Common myeloid progenitor, CD34-positive (primary cell): ENCODE measurements at regions not wholly inside any gene's neighbourhood (a gene's known extent, or its start where the extent isn't known, plus 50 kb on each side); places are given as distances from the start of the nearest gene placed in this dataset.
A peak's percentile ranks its signal among the peaks of the same experiment; 100 is the strongest.
"Not testable (repeated sequence)": the region's sequence is repeated elsewhere in the genome, so short reads cannot be mapped to it uniquely, and the experiment has no call there.

Experiments used
- CTCF ChIA-PET: fragments of 350-600 bp; sonication (Branson Sonifier 250); formaldehyde crosslinking; loops from one replicate; lab custom pipeline; 2021; ENCODE audit warnings: antibody characterized with exemption; lab: Charles Lee
- POLR2A ChIA-PET: fragments of 350-600 bp; sonication (Branson Sonifier 250); formaldehyde crosslinking; loops from one replicate; lab custom pipeline; 2021; ENCODE audit warnings: antibody characterized with exemption; lab: Charles Lee
- DNase-seq, 3 donors: peaks; one replicate each; pipeline versions ENCODE4 v3.0.0 to v3.0.0-alpha.2; 2013
- H3K27ac ChIP-seq, 2 experiments: 1 replicate in 1 of 2; 2 replicates in 1 of 2; pipeline ENCODE4 v1.7.0; 2013; ENCODE audit warnings: inconsistent platforms in 2 of 2, low read length in 2 of 2, mild to moderate bottlenecking in 2 of 2, low read depth in 1 of 2, moderate library complexity in 1 of 2; ENCODE audit not compliant: severe bottlenecking in 2 of 2, insufficient read depth in 1 of 2, poor library complexity in 1 of 2
- H3K27me3 ChIP-seq, 5 experiments: replicated peaks in 2 of 5; 1 replicate in 3 of 5; 2 replicates in 2 of 5; pipeline versions ENCODE4 v1.6.1 to v1.7.0; 2013; ENCODE audit warnings: low read length in 4 of 5, mild to moderate bottlenecking in 2 of 5, moderate library complexity in 2 of 5, inconsistent platforms in 1 of 5; ENCODE audit not compliant: insufficient read depth in 5 of 5, control insufficient read depth in 4 of 5
- H3K36me3 ChIP-seq, 4 experiments: 1 replicate in 2 of 4; 2 replicates in 2 of 4; pipeline versions ENCODE4 v1.6.1 to v1.7.0; 2013; ENCODE audit warnings: low read length in 3 of 4, control low read depth in 1 of 4, mild to moderate bottlenecking in 1 of 4; ENCODE audit not compliant: control insufficient read depth in 4 of 4, insufficient read depth in 4 of 4
- H3K4me1 ChIP-seq, 4 experiments: 1 replicate in 3 of 4; 2 replicates in 1 of 4; pipeline versions ENCODE4 v1.6.1 to v1.7.1; 2013; ENCODE audit warnings: low read length in 3 of 4, mild to moderate bottlenecking in 3 of 4, control low read depth in 1 of 4, inconsistent platforms in 1 of 4, moderate library complexity in 1 of 4; ENCODE audit not compliant: control insufficient read depth in 4 of 4, insufficient read depth in 4 of 4; ENCODE audit errors: control extremely low read depth in 1 of 4
- H3K4me3 ChIP-seq, 7 experiments: 1 replicate in 4 of 7; 2 replicates in 3 of 7; pipeline versions ENCODE4 v1.5.1 to v1.7.0; 2013; ENCODE audit warnings: mild to moderate bottlenecking in 7 of 7, low read length in 6 of 7, moderate library complexity in 6 of 7, inconsistent platforms in 2 of 7, low read depth in 2 of 7, control low read depth in 1 of 7; ENCODE audit not compliant: insufficient read depth in 4 of 7, control insufficient read depth in 1 of 7; ENCODE audit errors: extremely low read depth in 1 of 7
- H3K9me3 ChIP-seq, 5 experiments: 1 replicate in 4 of 5; 2 replicates in 1 of 5; pipeline versions ENCODE4 v1.6.1 to v1.7.1; 2013; ENCODE audit warnings: low read length in 4 of 5, mild to moderate bottlenecking in 2 of 5, inconsistent platforms in 1 of 5, low read depth in 1 of 5, moderate library complexity in 1 of 5; ENCODE audit not compliant: control insufficient read depth in 4 of 5, insufficient read depth in 2 of 5; ENCODE audit errors: control extremely low read depth in 1 of 5
- WGBS: methylation state at CpG from one replicate; pipeline ENCODE4 v1.1.5; 2013; ENCODE audit not compliant: insufficient coverage; 5-methylcytosine and 5-hydroxymethylcytosine counted together

DNA sequence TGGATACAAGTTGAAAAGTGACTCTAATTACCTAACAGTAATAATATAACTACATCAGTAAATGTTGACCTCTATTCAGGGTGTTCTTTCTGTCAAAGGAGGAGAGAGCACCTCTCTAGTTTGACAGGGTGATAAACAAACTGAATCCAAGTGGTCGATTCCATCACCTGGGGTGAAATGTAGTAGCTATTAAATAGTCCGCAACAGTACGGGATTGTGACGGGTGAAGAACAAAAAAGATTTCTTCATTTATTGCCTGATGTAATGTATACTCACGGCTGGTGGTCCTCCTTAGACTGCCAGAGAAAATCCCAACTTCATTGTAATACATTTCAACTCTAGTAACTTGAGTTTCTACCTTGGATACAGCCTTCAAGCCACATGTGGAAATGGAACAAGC is 292.5 kb upstream of the CELF2 start:
- no peaks in the 10 kb centered on the region for H3K36me3 ChIP-seq
- 92% methylated on average over 2 of the region's 5 CpGs for WGBS
- ChIA-PET CTCF (no interaction called here), POLR2A (no interaction called here)
- no peak for DNase-seq
- no peak overlapping the region for H3K27ac ChIP-seq
- no peaks in the 10 kb centered on the region for H3K27me3 ChIP-seq
- no peak overlapping the region for H3K4me3 ChIP-seq
- no peaks in the 10 kb centered on the region for H3K4me1 ChIP-seq
- H3K9me3 ChIP-seq, result no peaks in the 10 kb centered on the region

GRCh38 chr10:10726101-10726500 is 291.6 kb upstream of the CELF2 start:
- ChIA-PET POLR2A (no interaction called here), CTCF (no interaction called here)
- H3K9me3 ChIP-seq, result no peaks in the 10 kb centered on the region
- H3K27ac ChIP-seq, result no peak overlapping the region
- WGBS, result 100% methylated on average over 3 of the region's 6 CpGs
- no peaks in the 10 kb centered on the region for H3K4me1 ChIP-seq
- H3K27me3 ChIP-seq, result no peaks in the 10 kb centered on the region
- DNase-seq, result no peak
- H3K4me3 ChIP-seq, result no peak overlapping the region
- no peaks in the 10 kb centered on the region for H3K36me3 ChIP-seq

DNA sequence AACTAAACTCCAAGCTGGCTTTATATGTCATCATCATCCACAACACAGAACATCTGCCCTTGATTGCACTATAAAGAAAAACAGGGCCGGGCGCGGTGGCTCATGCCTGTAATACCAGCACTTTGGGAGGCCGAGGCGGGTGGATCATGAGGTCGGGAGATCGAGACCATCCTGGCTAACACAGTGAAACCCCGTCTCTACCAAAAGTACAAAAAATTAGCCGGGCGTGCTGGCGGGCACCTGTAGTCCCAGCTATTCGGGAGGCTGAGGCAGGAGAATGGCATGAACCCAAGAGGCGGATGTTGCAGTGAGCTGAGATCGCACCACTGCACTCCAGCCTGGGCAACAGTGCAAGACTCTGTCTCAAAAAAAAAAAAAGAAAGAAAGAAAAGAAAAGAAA is 290.3 kb upstream of the CELF2 start:
- H3K4me3 ChIP-seq, CTCF ChIA-PET, H3K27me3 ChIP-seq, H3K4me1 ChIP-seq, DNase-seq, H3K27ac ChIP-seq, H3K36me3 ChIP-seq, H3K9me3 ChIP-seq: not testable (repeated sequence)
- POLR2A ChIA-PET, result interaction anchor here (0.7 kb wide), 1 partner anchor 325 kb away, joined by 3 read pairs; no protein-coding TSS in a partner anchor
- 96% methylated on average over 14 of the region's 14 CpGs for whole genome bisulfite sequencing

DNA sequence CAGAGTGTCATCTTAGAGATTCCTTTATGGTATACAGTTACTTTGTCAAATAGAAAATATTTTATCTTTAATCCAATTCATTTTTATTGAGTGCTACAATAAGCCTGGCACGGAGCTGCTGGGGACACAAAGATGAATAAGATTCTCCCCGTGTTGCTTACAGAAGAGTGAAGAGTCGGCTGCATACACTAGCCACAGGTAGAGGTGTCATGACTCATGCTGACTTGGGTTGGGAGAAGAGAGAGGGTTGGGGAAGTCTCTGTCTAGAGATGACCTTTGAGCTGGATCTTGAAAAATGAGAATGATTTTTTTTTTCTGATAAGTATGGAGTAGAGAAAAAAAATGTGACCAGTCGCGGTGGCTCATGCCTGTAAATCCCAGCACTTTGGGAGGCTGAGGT is 289.9 kb upstream of the CELF2 start:
- no peak for DNase-seq
- H3K36me3 ChIP-seq, result no peaks in the 10 kb centered on the region
- peaks cover 0 to 4% (median 0%) of the 10 kb centered on the region in 4 experiments for H3K4me1 ChIP-seq
- H3K27ac ChIP-seq, result no peak overlapping the region
- POLR2A ChIA-PET, result interaction anchor here (0.7 kb wide), 1 partner anchor 324 kb away, joined by 3 read pairs; no protein-coding TSS in a partner anchor
- H3K27me3 ChIP-seq, result no peaks in the 10 kb centered on the region
- no peak overlapping the region for H3K4me3 ChIP-seq
- WGBS, result 98% methylated on average over 3 of the region's 5 CpGs
- H3K9me3 ChIP-seq, result no peaks in the 10 kb centered on the region
- CTCF ChIA-PET, result no interaction called here

GRCh38 chr10:10730471-10731043 is 287.1 kb upstream of the CELF2 start:
- DNase-seq, result no peak
- WGBS, result 100% methylated on average over 4 of the region's 5 CpGs
- CTCF ChIA-PET, result no interaction called here
- Histone ChIP-seq H3K4me1 (peaks cover 0 to 23% (median 4%) of the 10 kb centered on the region in 4 experiments), H3K27me3 (no peaks in the 10 kb centered on the region), H3K4me3 (no peak overlapping the region), H3K36me3 (no peaks in the 10 kb centered on the region), H3K9me3 (no peaks in the 10 kb centered on the region), H3K27ac (no peak overlapping the region)
- POLR2A ChIA-PET, result no interaction called here

DNA sequence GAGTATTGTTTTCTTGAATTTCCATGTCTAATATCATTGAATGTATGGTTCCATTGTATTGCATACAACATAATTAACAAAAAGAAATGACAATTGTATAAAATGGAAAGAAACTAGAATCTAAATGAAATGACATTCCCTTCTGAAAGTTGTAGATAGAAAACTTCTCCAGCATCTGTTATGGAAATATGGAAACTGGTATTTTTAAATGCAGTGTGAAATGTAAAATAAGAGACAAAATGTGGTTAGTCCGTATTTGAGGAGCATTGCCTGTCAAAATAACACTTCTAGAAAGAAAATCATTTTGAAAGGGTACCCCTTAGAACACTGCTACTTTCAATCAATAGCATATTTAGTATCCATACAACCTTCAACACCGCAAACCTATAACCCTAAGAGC is 286.3 kb upstream of the CELF2 start:
- no peaks in the 10 kb centered on the region for H3K36me3 ChIP-seq
- no peaks in the 10 kb centered on the region for H3K27me3 ChIP-seq
- WGBS, result no CpG with 5 or more reads among the region's 2 CpGs
- no peak for DNase-seq
- POLR2A ChIA-PET, result no interaction called here
- no peak overlapping the region for H3K4me3 ChIP-seq
- no peaks in the 10 kb centered on the region for H3K9me3 ChIP-seq
- CTCF ChIA-PET, result no interaction called here
- H3K27ac ChIP-seq, result no peak overlapping the region
- peaks cover 0 to 24% (median 4%) of the 10 kb centered on the region in 4 experiments for H3K4me1 ChIP-seq

- POLR2A ChIA-PET, result no interaction called here
- no peak overlapping the region for H3K27ac ChIP-seq
- no peaks in the 10 kb centered on the region for H3K27me3 ChIP-seq
- H3K36me3 ChIP-seq, result no peaks in the 10 kb centered on the region
- WGBS, result 100% methylated on average over 1 of the region's 5 CpGs
- H3K4me1 ChIP-seq, result peaks cover 0 to 24% (median 4%) of the 10 kb centered on the region in 4 experiments
- CTCF ChIA-PET, result no interaction called here
- DNase-seq, result peak in 1 of 3 donors; percentile 1
- H3K4me3 ChIP-seq, result peak overlapping the region in 2 of 7 experiments; percentile 20 to 30
- H3K9me3 ChIP-seq, result no peaks in the 10 kb centered on the region
Observed at GRCh38 chr10:10734356-10735064, 283.2 kb upstream of the CELF2 start.
